ENCODE measurements at regions not wholly inside any gene's neighbourhood (a gene's known extent, or its start where the extent isn't known, plus 50 kb on each side); places are given as distances from the start of the nearest gene placed in this dataset.

DNA sequence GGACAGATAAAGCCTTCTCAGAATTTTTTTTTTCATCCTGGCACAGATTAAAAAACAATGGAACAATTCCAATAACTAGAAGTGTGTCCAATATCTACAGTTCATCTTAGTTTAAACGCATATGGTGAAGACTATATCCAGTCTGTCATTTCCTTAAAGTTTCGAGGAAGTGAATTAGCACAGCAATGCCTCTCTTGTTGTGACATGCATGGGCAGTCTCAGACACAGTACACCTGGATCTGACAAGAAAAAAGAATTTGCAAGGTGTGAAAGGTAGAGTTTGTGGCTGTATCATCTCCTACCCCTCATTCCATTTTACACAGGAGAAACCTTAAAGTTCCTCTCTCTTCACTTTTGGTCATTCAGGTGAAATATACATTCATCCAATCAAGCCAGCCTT lies 100.6 kb upstream of the ADAMTS19 start:
- H3K9me2 ChIP-seq (replicated peaks; ENCODE audit: insufficient read depth): no peaks in the 10 kb centered on the region
- DNase-seq (ENCODE audit: low spot score): no peak
- H3K27me3 ChIP-seq: no peaks in the 10 kb centered on the region
- H3K4me1 ChIP-seq (ENCODE audit: insufficient read depth): no peaks in the 10 kb centered on the region
- no peak overlapping the region for H3K4me2 ChIP-seq
- no peaks in the 10 kb centered on the region for H4K20me1 ChIP-seq (ENCODE audit: insufficient read depth, poor library complexity, severe bottlenecking)
- TF ChIP-seq EZH2 (IDR thresholded peaks at IDR 0.05; ENCODE audit: borderline replicate concordance) (no peak), EZH2phosphoT487 (IDR thresholded peaks at IDR 0.05; ENCODE audit: low read depth, severe bottlenecking, unreplicated experiment) (no peak)
- TF ChIP-seq, protein P1, sequence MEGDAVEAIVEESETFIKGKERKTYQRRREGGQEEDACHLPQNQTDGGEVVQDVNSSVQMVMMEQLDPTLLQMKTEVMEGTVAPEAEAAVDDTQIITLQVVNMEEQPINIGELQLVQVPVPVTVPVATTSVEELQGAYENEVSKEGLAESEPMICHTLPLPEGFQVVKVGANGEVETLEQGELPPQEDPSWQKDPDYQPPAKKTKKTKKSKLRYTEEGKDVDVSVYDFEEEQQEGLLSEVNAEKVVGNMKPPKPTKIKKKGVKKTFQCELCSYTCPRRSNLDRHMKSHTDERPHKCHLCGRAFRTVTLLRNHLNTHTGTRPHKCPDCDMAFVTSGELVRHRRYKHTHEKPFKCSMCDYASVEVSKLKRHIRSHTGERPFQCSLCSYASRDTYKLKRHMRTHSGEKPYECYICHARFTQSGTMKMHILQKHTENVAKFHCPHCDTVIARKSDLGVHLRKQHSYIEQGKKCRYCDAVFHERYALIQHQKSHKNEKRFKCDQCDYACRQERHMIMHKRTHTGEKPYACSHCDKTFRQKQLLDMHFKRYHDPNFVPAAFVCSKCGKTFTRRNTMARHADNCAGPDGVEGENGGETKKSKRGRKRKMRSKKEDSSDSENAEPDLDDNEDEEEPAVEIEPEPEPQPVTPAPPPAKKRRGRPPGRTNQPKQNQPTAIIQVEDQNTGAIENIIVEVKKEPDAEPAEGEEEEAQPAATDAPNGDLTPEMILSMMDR (IDR thresholded peaks at IDR 0.05; ENCODE audit: poor library complexity): no peak
- H3K36me3 ChIP-seq (replicated peaks; ENCODE audit: insufficient read depth, low read depth): no peaks in the 10 kb centered on the region
- no peaks in the 10 kb centered on the region for H3K79me2 ChIP-seq
- H3K27ac ChIP-seq: no peak overlapping the region
- H2AFZ ChIP-seq: no peak overlapping the region
- H3K4me3 ChIP-seq: no peak overlapping the region
- WGBS (ENCODE audit: low lambda C conversion rate, missing lambda C conversion rate): 85% methylated on average over 2 of the region's 2 CpGs
- no peaks in the 10 kb centered on the region for H3K9me3 ChIP-seq (ENCODE audit: low read depth)

DNA sequence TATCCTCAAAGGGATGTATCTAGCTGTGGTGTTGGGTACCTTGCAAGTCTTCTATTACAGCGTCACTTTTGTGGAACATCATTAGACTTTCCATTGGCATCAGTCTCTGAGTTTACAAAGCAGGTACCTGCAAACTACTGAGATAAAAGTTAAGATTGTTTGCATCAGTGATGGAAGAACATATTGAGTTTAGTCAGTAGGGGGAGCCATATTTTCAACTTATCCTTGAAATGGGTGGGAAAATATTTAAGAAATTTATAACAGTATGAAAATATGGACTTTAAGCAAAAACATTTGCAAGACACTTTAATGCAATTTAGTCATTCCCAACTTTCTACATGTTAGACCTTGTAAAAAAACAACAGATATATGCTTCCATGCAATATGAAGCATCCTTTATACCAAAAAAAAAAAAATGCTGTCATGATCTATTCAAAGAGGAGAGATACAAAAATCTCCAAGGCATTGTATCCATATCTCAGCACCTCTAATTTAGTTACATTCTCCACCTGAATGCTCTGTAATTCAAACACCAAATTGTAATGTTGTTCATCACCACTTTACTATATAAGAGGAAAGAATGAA lies 98.6 kb upstream of the ADAMTS19 start:
- 27% methylated on average over 1 of the region's 1 CpG for WGBS (ENCODE audit: low lambda C conversion rate, missing lambda C conversion rate)
- peak; percentile 44 for DNase-seq (ENCODE audit: low spot score)
- Histone ChIP-seq H4K20me1 (ENCODE audit: insufficient read depth, poor library complexity, severe bottlenecking) (no peaks in the 10 kb centered on the region), H3K79me2 (no peaks in the 10 kb centered on the region), H3K9me3 (ENCODE audit: low read depth) (no peaks in the 10 kb centered on the region), H3K9me2 (replicated peaks; ENCODE audit: insufficient read depth) (no peaks in the 10 kb centered on the region), H3K4me1 (ENCODE audit: insufficient read depth) (no peaks in the 10 kb centered on the region), H3K36me3 (replicated peaks; ENCODE audit: insufficient read depth, low read depth) (no peaks in the 10 kb centered on the region), H3K4me2 (no peak overlapping the region), H3K27me3 (no peaks in the 10 kb centered on the region), H2AFZ (no peak overlapping the region), H3K27ac (no peak overlapping the region), H3K4me3 (no peak overlapping the region)
- no peak for TF ChIP-seq EZH2phosphoT487 (IDR thresholded peaks at IDR 0.05; ENCODE audit: low read depth, severe bottlenecking, unreplicated experiment)
- TF ChIP-seq, protein P1 (IDR thresholded peaks at IDR 0.05; ENCODE audit: poor library complexity): peak; percentile 54

DNA sequence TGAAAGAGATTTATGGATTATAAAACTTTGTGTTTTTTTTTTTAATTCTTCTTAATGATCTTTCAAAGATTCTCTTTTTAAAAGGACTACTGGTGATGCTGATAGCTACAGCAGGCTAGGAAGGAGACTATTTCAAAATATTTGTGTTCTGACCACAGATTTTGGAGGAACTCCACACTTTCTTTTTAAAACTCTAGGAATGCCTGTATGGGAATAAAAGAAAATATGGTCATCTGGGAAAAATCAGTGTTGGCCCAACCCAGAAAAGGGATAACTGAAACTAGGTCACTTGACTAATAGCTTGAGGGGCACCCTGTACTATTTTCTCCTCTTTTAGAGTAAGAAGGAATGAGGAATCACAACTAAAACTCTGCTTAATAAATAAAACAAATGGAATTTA lies 97.6 kb upstream of the ADAMTS19 start:
- no peaks in the 10 kb centered on the region for H3K79me2 ChIP-seq
- no peak overlapping the region for H3K4me3 ChIP-seq
- no peak overlapping the region for H3K27ac ChIP-seq
- no peaks in the 10 kb centered on the region for H3K9me3 ChIP-seq (ENCODE audit: low read depth)
- H3K27me3 ChIP-seq: no peaks in the 10 kb centered on the region
- DNase-seq (ENCODE audit: low spot score): no peak
- H3K4me1 ChIP-seq (ENCODE audit: insufficient read depth): no peaks in the 10 kb centered on the region
- no peaks in the 10 kb centered on the region for H3K9me2 ChIP-seq (replicated peaks; ENCODE audit: insufficient read depth)
- no peaks in the 10 kb centered on the region for H4K20me1 ChIP-seq (ENCODE audit: insufficient read depth, poor library complexity, severe bottlenecking)
- no peak overlapping the region for H2AFZ ChIP-seq
- H3K36me3 ChIP-seq (replicated peaks; ENCODE audit: insufficient read depth, low read depth): no peaks in the 10 kb centered on the region
- H3K4me2 ChIP-seq: no peak overlapping the region
- TF ChIP-seq EZH2 (IDR thresholded peaks at IDR 0.05; ENCODE audit: borderline replicate concordance): no peak
- TF ChIP-seq, protein P1 (IDR thresholded peaks at IDR 0.05; ENCODE audit: poor library complexity): no peak
- no peak for TF ChIP-seq EZH2phosphoT487 (IDR thresholded peaks at IDR 0.05; ENCODE audit: low read depth, severe bottlenecking, unreplicated experiment)

DNA sequence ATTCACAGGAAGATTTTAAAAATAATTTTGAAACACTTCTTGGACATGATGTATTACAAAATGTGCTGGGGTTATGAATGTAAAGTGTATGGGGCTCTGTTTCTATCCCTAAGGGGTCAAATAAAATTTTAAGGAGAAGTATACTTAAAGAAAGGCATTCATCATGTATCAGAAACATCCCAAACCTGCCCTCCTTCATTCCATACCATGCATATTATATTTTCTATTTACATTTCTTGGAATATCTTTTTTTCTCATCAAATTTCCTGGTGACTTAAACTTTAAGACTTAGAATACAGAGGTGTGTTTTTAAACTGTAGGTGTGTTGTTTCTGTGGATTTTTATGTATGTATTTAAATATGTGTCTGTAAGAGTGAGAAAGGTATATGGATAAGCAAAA lies 96.1 kb upstream of the ADAMTS19 start:
- H4K20me1 ChIP-seq (ENCODE audit: insufficient read depth, poor library complexity, severe bottlenecking): no peaks in the 10 kb centered on the region
- no peak overlapping the region for H3K4me3 ChIP-seq
- H3K79me2 ChIP-seq: no peaks in the 10 kb centered on the region
- DNase-seq (ENCODE audit: low spot score): no peak
- H2AFZ ChIP-seq: no peak overlapping the region
- no peak overlapping the region for H3K4me2 ChIP-seq
- no peaks in the 10 kb centered on the region for H3K9me3 ChIP-seq (ENCODE audit: low read depth)
- H3K27me3 ChIP-seq: no peaks in the 10 kb centered on the region
- no peak overlapping the region for H3K27ac ChIP-seq
- H3K36me3 ChIP-seq (replicated peaks; ENCODE audit: insufficient read depth, low read depth): no peaks in the 10 kb centered on the region
- no peaks in the 10 kb centered on the region for H3K9me2 ChIP-seq (replicated peaks; ENCODE audit: insufficient read depth)
- no peaks in the 10 kb centered on the region for H3K4me1 ChIP-seq (ENCODE audit: insufficient read depth)
- TF ChIP-seq EZH2 (IDR thresholded peaks at IDR 0.05; ENCODE audit: borderline replicate concordance): no peak
- no peak for TF ChIP-seq EZH2phosphoT487 (IDR thresholded peaks at IDR 0.05; ENCODE audit: low read depth, severe bottlenecking, unreplicated experiment)
- TF ChIP-seq, protein P1 (IDR thresholded peaks at IDR 0.05; ENCODE audit: poor library complexity): no peak

All from hepatocyte (in vitro differentiated cells).